Posterior vena cava (tissue), 2 donors: ENCODE measurements at regions not wholly inside any gene's neighbourhood (a gene's known extent, or its start where the extent isn't known, plus 50 kb on each side); places are given as distances from the start of the nearest gene placed in this dataset.

ENCODE experiments used
- DNase-seq: peaks from one replicate; pipeline ENCODE4 v3.0.0-alpha.2; 2020; ENCODE audit warnings: low spot score
- intact Hi-C, 2 donors: fragments of 100-400 bp; cut with DNase I; formaldehyde crosslinking; loops; one replicate each; pipeline versions ENCODE4 v1.14.1 to v1.14.2; 2022 to 2023
- donor health status: DM: yes; HTN: yes; CAD: no.
- donor health status: DM: yes; HTN: yes; CAD: no.

GRCh38 chr5:54620141-54620933 lies 102.8 kb downstream of the SNX18 start:
- intact Hi-C loops, result no loop called here
- no peak for DNase-seq

GRCh38 chr5:54619731-54620130 lies 102.2 kb downstream of the SNX18 start:
- DNase-seq, result no peak
- intact Hi-C loops, result no loop called here

- intact Hi-C loops, result no loop called here
- no peak for DNase-seq
These were observed 99.1 kb downstream of the SNX18 start for GRCh38 chr5:54616518-54617220.

- DNase-seq, result no peak
- intact Hi-C loops, result no loop called here
These were observed 98.5 kb downstream of the SNX18 start for GRCh38 chr5:54616031-54616430.

GRCh38 chr5:54615381-54615780 lies 97.8 kb downstream of the SNX18 start:
- intact Hi-C loops, result no loop called here
- DNase-seq, result no peak

- no peak for DNase-seq
- intact Hi-C loops, result no loop called here
These were observed 95.2 kb downstream of the SNX18 start for GRCh38 chr5:54612711-54613110.

- no peak for DNase-seq
- intact Hi-C loops, result no loop called here
These were observed 93.9 kb downstream of the SNX18 start for GRCh38 chr5:54611290-54611951.

- intact Hi-C loops, result no loop called here
- no peak for DNase-seq
These were observed 92.8 kb downstream of the SNX18 start for GRCh38 chr5:54610197-54610944.

GRCh38 chr5:54608423-54609085 lies 91.0 kb downstream of the SNX18 start:
- intact Hi-C loops, result no loop called here

GRCh38 chr5:54607006-54607405 lies 89.4 kb downstream of the SNX18 start:
- intact Hi-C loops, result no loop called here
- no peak for DNase-seq

More at GRCh38 chr5:54608423-54609085, 91.0 kb downstream of the SNX18 start:
- DNase-seq, result no peak

- intact Hi-C loops, result no loop called here
- no peak for DNase-seq
These were observed 85.8 kb downstream of the SNX18 start for GRCh38 chr5:54603372-54603771.

GRCh38 chr5:54602475-54602874 lies 84.9 kb downstream of the SNX18 start:
- no peak for DNase-seq
- intact Hi-C loops, result no loop called here

GRCh38 chr5:54601411-54602230 lies 84.1 kb downstream of the SNX18 start:
- no peak for DNase-seq
- intact Hi-C loops, result no loop called here
